H1 (cell line): ENCODE measurements at regions not wholly inside any gene's neighbourhood (a gene's known extent, or its start where the extent isn't known, plus 50 kb on each side); places are given as distances from the start of the nearest gene placed in this dataset.

Experiments used
- CHD1 ChIP-seq: IDR thresholded peaks from 2 replicates; pipeline ENCODE4 v1.6.1; 2012; ENCODE audit warnings: low read depth, low read length, improper control_type of control experiment
- CHD7 ChIP-seq: fragments of 300-600 bp; sonication (generic); IDR thresholded peaks from 2 replicates; pipeline ENCODE4 v1.7.1; 2012; ENCODE audit warnings: low read length, moderate library complexity, mild to moderate bottlenecking, inconsistent platforms; ENCODE audit not compliant: insufficient replicate concordance
- EGR1 ChIP-seq: IDR thresholded peaks from 2 replicates; pipeline ENCODE4 v1.6.1; 2011; ENCODE audit warnings: low read depth, low read length, borderline replicate concordance
- MAFK ChIP-seq: IDR thresholded peaks from 2 replicates; pipeline ENCODE4 v1.6.1; 2012; ENCODE audit warnings: low read depth, mild to moderate bottlenecking, improper control_type of control experiment, low read length

GRCh38 chr1:166007176-166007575 lies 159.6 kb downstream of the FAM78B start (continued):
- TF ChIP-seq CHD7 (no peak), CHD1 (no peak), MAFK (no peak), EGR1 (no peak)
- TF ChIP-seq, all 59 proteins: peak for 0
